Transverse colon (tissue), 4 donors: ENCODE measurements at regions not wholly inside any gene's neighbourhood (a gene's known extent, or its start where the extent isn't known, plus 50 kb on each side); places are given as distances from the start of the nearest gene placed in this dataset.

ENCODE experiments used
- EP300 ChIP-seq: sonication (generic); formaldehyde crosslinking; IDR thresholded peaks from one replicate; pipeline ENCODE4 v1.6.1; 2017; ENCODE audit warnings: antibody characterized with exemption, low read depth
- POLR2A ChIP-seq: fragments of 450-650 bp; IDR thresholded peaks from one replicate; pipeline ENCODE4 v1.6.1; 2016; ENCODE audit warnings: antibody characterized with exemption, mild to moderate bottlenecking, moderate library complexity
- POLR2AphosphoS5 ChIP-seq, 3 donors: sonication (generic); formaldehyde crosslinking; IDR thresholded peaks; one replicate each; pipeline ENCODE4 v1.6.1; 2016; ENCODE audit warnings: antibody characterized with exemption in 3 of 3
- TF ChIP-seq, protein P1 (sequence below), 5 experiments: fragments of 200-600 bp in 3 of 5; fragments of 450-650 bp in 2 of 5; sonication (generic) in 3 of 5; IDR thresholded peaks; 1 replicate in 2 of 5; 2 replicates in 3 of 5; pipeline ENCODE4 v1.5.1; 2016 to 2017; ENCODE audit warnings: antibody characterized with exemption in 5 of 5, inconsistent platforms in 3 of 5, mild to moderate bottlenecking in 2 of 5, moderate library complexity in 1 of 5

DNA sequence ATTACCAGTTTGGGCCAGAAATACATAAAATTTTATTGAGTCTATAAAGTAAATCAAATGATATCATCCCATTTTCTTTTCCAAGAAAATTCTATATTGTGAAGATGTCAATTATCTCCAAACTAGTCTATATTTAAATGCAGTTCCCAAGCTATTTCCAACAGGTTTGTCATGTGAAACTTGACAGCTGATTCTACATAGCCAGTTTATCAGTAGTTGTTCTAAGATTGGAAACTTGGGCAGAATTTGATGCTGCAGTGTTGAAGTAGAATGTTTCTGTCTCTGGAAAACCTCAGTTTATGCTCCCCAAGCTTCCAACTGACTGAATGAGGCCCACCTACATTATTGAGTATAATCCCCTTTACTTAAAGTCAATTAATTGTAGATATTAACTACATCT, 994.1 kb downstream of the PCDH7 start:
- no peak for TF ChIP-seq POLR2A
- TF ChIP-seq, protein P1, sequence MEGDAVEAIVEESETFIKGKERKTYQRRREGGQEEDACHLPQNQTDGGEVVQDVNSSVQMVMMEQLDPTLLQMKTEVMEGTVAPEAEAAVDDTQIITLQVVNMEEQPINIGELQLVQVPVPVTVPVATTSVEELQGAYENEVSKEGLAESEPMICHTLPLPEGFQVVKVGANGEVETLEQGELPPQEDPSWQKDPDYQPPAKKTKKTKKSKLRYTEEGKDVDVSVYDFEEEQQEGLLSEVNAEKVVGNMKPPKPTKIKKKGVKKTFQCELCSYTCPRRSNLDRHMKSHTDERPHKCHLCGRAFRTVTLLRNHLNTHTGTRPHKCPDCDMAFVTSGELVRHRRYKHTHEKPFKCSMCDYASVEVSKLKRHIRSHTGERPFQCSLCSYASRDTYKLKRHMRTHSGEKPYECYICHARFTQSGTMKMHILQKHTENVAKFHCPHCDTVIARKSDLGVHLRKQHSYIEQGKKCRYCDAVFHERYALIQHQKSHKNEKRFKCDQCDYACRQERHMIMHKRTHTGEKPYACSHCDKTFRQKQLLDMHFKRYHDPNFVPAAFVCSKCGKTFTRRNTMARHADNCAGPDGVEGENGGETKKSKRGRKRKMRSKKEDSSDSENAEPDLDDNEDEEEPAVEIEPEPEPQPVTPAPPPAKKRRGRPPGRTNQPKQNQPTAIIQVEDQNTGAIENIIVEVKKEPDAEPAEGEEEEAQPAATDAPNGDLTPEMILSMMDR (IDR thresholded peaks at IDR 0.05) = no peak
- TF ChIP-seq POLR2AphosphoS5 (IDR thresholded peaks at IDR 0.05) = no peak
- no peak for TF ChIP-seq EP300
